Fibroblast of skin of scalp (primary cell): ENCODE measurements at regions not wholly inside any gene's neighbourhood (a gene's known extent, or its start where the extent isn't known, plus 50 kb on each side); places are given as distances from the start of the nearest gene placed in this dataset.

Experiments used
- DNase-seq: peaks from one replicate; pipeline ENCODE4 v3.0.0-alpha.2; 2013

DNA sequence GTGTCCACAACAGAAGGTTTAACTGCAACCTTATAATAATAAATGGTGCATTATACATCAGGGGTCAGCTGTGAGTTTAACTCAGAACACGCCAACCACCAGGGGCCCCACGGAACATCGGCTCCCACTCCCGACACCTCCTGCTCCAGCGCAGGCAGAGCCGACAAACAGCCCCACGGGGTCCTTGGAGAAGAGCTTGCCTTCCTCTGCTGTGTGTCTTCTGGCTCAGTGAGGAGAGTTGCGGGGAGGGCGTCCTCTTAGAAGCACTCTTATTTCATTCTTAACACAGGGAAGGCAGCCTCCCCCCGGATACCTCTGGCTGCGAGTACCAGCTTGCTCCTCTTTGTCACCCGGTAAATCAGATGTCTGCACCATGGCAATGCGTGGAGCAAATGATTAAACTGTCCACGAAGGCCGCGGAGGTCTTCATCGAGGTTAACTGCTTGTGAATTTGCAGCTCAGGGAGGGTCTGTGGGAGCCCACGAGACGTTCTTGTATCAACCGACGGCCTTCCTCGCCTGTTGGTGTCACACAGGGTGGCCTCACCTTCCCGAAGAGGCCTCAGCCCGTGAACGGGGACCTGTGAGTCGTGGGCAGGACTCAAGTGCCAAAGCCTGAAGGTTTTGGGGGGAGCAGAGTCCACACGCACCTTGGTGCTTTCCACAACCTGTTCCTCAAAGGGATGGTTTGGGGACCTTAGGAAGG, 464.0 kb downstream of the BRD1 start:
- no peak for DNase-seq

GRCh38 chr22:49362211-49362839, 465.3 kb downstream of the BRD1 start:
- DNase-seq: no peak

DNA sequence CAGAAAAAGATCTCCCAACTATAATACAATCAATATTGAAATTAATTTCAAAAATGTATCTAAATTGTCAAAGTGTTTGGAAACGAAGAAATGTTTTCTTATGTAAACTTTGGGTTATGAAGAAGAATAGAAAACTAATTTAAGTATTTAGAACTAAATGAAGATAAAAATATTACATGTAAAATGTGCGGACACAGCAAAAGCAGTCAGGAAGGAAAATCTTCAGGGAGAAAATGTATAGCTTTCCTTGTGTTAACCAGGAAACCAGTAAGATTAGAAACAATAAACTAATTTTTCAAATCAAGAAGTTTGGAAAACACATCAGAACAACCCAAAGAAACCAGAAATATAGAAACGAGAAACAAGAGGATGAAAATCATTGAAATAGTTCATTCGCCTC, 466.5 kb downstream of the BRD1 start:
- DNase-seq: no peak

DNA sequence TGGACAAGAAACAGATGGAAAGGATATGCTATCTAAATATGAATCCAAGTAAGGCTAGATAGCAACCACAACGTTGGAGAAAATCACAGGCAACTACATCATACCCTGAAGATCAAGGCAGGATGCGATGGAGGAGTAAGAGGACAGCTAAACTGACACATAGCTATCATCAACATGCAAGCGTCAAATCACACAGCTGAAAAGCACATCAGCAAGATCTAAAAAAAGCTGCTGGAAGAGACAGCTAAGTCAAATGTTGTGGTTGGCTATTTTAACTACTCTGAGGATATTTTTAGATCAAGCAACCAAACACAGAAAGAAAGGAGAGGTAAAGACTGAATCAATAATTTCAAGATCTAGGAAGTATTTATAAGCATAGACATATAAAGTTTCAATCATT, 466.9 kb downstream of the BRD1 start:
- no peak for DNase-seq

DNA sequence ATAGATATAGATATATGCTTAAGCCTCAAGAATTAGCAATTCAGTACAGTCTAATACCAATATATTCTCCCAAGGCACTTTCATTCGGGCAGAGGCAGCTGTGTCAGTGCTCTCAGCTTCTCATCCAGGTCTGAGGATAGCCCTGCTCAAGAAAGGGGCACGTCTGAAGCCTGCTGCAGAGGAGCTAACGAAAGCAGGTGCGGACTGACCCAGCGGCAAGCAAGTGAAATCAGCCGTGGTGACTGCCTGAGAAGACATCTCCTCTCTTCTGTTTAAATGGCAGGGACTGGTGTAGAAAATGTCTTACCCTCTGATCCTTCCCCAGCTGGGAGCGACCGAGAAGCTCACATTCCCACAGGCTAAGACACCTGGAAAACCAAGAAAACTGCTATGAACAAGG, 468.6 kb downstream of the BRD1 start:
- no peak for DNase-seq

DNA sequence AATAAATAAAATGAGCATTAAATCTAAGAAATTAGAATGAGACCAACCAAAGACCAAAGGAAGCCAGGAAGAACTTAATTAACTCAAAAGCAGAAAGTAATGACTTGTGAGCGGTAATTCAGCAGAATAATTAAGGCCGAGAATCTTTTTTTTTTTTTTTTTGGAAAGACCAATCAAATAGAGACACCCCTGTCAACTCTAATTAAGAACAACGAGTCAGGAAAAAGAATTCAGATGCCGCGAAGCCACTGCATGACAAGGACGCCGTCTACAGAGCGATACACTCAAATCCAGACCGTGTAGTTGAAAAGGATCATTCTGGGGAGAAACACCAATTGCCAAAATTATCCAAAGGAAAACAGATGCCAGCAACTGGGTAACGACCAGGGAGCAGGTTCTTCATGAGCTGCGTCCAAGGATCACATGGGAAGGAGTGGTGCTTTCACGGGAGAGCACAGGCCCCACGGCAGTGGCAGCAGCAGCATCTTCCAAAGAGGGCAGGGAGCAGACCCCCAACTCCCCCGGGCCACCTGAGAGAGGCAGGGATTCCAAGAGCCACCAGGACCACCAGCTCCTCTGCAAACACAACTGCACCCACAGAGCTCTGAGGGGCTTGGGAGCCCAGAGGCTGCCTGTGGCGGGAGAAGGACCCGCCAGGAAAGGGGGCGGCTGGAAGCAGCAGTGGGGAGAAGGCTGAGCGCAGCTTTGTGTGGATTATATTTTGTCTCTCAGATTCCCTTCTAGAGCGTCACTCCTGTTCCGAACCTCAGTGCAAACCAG, 469.8 kb downstream of the BRD1 start:
- DNase-seq: no peak

DNA sequence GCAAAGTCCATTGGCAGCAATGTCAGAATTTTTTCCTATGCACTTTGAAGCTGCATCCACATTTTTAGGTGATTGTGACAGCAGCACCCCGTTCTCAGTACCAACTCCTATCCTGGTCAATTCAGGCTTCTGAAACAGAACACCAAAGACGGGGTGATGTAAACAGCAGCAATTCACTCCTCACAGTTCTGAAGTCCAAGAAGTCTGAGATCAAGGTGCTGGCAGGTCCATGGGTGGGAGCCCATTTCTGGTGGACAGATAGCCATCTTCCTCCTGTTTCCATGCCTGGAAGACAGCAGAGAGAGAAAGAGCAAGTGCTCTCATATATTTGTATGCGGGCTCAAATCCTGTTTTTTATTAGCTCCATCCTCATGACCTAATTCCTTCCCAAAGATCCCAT, 471.2 kb downstream of the BRD1 start:
- no peak for DNase-seq

GRCh38 chr22:49355211-49355920, 472.3 kb downstream of the BRD1 start:
- no peak for DNase-seq

DNA sequence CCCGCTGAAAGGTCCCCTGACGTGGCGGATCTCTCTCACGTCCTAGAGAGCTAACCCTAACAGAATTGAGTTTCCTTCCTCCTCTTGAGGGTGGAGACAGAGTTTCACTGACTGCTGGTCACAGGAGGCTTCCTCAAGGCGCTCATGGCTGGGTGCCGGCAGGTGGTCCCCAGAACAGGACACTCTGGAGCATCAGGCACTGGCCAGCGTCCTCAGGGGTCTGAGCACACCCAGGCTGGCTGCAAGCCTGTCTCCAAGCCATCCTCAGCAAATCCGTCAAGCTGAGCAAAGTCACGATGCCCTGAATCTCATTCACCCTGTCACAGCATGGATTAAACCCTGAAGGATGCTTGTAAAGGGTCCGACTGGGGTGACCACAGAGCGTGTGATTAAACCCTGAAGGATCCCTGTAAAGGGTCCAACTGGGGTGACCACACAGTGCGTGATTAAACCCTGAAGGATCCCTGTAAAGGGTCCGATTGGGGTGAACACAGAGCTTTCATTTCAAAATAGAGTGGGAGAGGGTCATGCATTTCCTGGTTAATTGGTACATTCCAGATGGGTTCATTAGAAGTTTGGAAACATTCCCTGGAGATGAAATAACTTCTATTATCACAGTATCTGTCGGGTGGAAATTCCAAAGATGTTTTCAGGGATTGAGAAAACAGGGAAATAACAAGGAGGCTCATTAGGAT, 473.0 kb downstream of the BRD1 start:
- DNase-seq: peak; percentile 72

- no peak for DNase-seq
Measured at GRCh38 chr22:49353235-49353634, 474.4 kb downstream of the BRD1 start.

- DNase-seq: no peak
Measured at GRCh38 chr22:49352361-49353169, 475.1 kb downstream of the BRD1 start.

DNA sequence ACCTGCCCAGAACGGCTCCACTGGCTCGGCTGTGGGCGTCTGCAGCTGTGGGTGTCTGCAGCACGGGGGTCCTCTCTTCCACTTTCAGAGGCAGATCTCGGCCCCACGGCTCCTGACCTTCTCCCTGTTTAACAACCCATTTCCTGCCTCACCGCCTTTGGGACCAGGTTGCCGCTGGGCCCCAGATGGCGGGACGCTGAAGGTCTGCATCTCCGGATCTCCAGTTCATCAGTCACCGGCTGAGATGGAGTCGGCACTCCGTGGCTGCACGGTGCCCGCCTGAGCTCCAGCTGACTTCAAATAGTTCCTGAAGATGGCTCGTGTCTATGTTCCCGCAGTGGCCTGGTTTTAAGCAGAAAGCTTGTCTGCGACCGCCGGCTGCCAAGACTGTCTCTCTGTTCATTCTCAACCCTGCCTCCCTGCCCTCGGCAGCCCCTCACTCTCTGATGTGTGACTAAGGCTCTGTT, 475.9 kb downstream of the BRD1 start:
- no peak for DNase-seq

DNA sequence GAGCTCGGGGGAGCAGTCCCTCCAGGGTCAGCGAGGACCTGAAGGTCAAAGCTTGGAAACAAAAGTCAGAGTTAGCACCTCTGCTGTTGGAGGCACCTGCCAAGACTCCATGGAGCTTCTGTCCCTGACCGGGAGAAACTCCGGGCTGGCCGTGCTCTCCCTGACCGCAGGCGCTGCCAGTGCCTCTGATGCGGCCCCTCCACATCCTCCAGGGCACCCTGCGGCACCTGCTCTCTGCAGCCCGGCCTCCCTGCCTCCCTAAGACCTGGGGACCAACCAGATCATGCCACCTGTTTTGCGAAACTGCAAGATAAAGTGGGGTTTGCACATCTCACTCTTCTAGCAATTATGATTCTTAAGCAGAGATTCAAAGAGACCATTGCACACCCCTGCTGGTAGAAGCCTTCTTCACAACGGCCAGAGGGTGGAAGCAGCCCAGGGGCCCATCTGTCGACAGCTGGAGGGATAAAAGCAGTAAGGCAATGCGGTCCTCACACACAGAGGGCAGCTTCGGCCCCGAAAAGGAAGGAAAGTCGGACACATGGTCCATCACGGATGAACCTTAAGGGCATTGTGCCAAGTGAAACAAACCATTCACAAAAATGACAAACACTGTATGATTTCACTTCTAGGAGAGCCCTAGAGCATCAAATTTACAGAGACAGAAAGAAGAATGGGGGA, 477.1 kb downstream of the BRD1 start:
- peak; percentile 34 for DNase-seq

DNA sequence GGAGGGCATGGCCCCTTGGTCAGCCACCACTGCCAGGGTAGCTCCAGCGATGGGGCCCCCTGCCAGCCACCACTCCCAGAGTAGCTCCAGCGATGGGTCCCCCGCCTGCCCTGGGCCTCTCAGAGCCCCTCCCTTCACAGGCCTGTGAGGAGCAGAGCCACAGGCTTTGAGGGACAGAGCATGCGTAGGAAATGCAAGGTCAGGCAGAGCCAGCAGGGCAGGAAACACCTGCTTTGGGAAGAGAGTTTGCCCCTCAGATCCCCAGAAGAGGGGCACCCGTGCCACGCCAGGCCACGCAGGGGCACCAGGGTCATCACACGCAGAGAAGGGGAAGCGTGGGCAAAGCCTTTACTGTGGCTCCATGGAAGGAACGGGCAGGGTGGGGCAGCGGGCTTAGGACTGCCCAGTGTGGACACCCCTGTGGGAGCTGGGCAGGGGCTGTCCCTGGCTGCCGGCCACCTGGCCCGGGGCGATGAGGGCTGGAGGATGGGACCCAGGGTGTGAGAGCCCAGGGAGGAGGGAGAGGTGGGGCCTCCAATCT, 477.8 kb downstream of the BRD1 start:
- no peak for DNase-seq

- no peak for DNase-seq
Measured at GRCh38 chr22:49349181-49349835, 478.4 kb downstream of the BRD1 start.

DNA sequence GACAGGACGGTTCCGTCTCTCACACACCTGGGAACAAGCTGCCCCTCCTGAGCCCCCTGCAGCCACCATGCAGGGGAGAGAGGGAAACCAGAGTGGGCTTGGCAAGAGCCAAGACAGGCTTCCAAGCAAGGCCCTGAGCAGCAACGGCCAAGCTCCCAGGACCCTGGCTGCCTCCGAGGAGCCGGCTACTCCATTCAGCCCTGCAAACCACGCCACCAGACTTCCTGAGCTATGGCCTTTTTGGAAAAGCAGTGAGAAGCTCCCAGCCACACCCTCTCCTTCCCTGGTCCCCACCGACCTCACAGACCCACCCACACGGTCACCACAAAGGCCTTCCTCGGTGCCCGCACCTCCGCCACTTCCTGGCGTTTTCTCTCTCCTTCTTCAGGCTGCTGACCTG, 479.0 kb downstream of the BRD1 start:
- no peak for DNase-seq

DNA sequence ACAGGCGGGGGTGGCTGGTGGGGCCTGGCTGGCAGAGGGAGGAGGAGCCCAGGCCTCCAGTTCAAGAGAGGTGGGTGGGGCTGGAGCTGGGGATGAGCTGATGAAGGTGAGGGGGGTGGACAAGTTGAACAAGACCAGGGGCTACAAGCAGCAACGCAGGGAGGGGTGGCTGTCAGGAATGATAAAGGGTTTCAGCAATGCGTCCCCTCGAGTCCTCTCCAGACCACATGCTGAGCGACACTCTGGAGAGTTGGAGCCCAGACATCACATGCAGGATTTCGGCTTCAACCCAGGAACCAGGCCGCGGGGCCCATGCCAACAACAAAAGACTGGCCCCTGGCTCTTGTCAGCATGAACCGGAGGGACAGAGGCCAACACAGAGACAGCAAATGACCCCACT, 480.3 kb downstream of the BRD1 start:
- DNase-seq: no peak

DNA sequence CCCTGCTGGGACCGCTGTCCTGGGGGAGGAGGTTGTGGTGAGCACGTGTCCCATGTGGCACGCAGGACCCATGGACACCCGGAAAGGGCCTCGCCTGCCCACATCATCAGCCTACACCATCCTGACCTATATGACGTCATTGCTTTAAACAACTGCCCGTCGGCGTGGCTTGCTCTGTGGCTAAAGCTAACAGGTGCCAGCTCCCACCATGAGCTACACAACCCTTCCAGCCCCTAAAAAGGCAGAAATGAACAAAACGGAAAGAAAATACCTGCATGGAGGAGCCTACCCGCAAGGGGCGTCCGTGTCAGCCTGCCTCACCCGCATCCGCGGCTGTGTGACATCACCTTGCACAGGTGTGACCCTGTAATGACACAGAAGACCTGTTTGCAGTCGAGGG, 481.8 kb downstream of the BRD1 start:
- no peak for DNase-seq

DNA sequence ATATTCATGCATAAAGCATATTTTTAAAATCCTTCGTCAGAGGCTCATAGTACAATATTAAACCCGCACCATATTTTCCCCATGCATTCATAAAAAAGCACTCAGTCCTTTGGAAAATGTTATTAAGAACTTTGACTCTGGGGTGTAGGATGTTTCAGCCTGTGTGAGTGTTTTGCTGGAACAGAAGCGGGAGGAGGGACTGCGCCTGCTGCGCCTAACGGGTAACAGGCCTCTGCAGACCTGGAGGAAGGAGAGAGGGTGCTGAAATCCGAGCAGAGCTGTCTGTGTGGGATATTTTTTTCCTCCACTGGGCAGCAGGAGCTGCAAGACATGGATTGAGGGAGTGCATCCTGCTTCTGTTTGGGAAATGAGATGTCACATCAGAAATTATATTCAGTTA, 483.0 kb downstream of the BRD1 start:
- DNase-seq: no peak

DNA sequence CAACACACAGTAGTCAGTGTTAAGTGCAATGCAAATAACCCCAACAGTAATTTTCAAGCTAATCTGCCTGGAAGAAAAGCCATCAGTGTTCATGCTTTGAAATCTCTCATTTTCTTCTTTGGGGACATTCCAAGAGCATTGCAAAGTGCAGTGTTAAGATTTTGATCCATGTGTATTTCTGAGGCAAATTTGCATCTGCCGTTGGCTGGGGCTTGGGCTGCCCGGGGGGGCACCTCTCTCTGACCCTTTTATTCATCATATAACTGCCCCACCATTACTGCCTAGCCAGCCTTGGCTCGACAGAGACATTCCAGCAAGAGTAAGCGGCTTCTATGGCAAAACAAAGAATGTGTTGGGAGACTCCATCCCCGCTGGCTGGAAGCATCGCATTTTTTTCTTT, 483.5 kb downstream of the BRD1 start:
- no peak for DNase-seq
